ENCODE measurements at regions not wholly inside any gene's neighbourhood (a gene's known extent, or its start where the extent isn't known, plus 50 kb on each side); places are given as distances from the start of the nearest gene placed in this dataset.
"Not testable (repeated sequence)": the region's sequence is repeated elsewhere in the genome, so short reads cannot be mapped to it uniquely, and the experiment has no call there.

DNA sequence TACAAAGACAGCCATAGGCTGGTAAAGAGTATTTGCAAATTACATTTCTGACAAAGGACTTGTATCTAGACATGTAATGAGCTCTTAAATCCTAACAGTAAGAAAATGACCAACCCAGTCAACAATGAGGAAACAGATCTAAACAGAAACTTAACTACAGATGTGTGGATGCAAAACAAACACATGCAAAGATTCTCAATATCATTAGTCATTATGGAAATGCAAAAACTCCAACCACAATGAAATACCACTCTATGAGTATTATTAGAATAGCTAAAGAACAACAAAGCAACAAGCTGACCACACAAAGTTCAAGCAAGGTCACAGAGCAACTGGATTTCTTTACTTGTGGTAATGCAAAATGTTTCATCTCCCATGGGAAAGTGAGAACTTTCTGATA lies 275.3 kb upstream of the DPP6 start:
- H2BK15ac ChIP-seq (ENCODE audit: low read length); H3K9me3 ChIP-seq (replicated peaks in 1 of 2; ENCODE audit: control insufficient read depth in 2 of 2, insufficient read depth in 1 of 2, low read depth in 1 of 2, low read length in 2 of 2); H2AK5ac ChIP-seq (ENCODE audit: low read depth, low read length); H4K91ac ChIP-seq (ENCODE audit: low read depth, low read length, poor library complexity); H3K4me3 ChIP-seq (ENCODE audit: low read length in 2 of 2); H3K9ac ChIP-seq (ENCODE audit: low read depth, low read length, poor library complexity); H3K4me2 ChIP-seq (ENCODE audit: insufficient read depth, low read length, poor library complexity, severe bottlenecking); H3K18ac ChIP-seq (ENCODE audit: low read length); H3K27ac ChIP-seq (replicated peaks; ENCODE audit: low read length); H3K14ac ChIP-seq (ENCODE audit: low read length); H3K23ac ChIP-seq (ENCODE audit: low read depth, low read length, poor library complexity); H2BK12ac ChIP-seq (ENCODE audit: low read length); H3K27me3 ChIP-seq (ENCODE audit: control insufficient read depth in 3 of 3, insufficient read depth in 3 of 3, low read depth in 1 of 3, low read length in 3 of 3); H4K8ac ChIP-seq (ENCODE audit: low read depth, low read length); H2BK120ac ChIP-seq (ENCODE audit: low read depth, low read length); H2BK5ac ChIP-seq (ENCODE audit: low read length); DNase-seq (ENCODE audit: low spot score); H2AFZ ChIP-seq (ENCODE audit: low read length); H3K4me1 ChIP-seq (ENCODE audit: control insufficient read depth in 2 of 2, insufficient read depth in 1 of 2, low read depth in 1 of 2, low read length in 2 of 2); H3K36me3 ChIP-seq (replicated peaks in 1 of 2; ENCODE audit: control insufficient read depth in 2 of 2, insufficient read depth in 2 of 2, low read length in 2 of 2); H3K79me1 ChIP-seq (ENCODE audit: low read depth, low read length); H3K4ac ChIP-seq (ENCODE audit: low read length): not testable (repeated sequence)

DNA sequence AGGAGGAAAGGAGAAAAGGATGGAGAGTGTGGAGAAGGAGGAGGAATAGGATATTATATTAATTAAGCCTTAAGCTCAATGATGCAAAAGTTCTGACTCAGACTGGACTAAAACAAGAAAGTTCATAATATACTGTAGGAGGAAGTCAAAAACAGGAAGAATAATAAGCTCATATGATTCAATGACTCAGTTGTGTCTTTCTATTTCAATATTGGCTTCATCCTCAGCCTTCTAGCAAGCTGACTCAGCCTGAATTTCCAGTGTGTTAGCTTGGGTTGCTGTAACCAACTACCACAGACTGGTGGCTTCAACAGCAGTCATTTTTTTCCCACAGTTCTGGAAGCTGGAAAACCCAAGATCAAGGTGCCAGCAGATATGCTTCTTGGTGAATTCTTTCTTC lies 254.8 kb upstream of the DPP6 start:
- not testable (repeated sequence) for H2AK5ac ChIP-seq (ENCODE audit: low read depth, low read length); H2BK15ac ChIP-seq (ENCODE audit: low read length); H3K14ac ChIP-seq (ENCODE audit: low read length); H3K4me3 ChIP-seq (ENCODE audit: low read length in 2 of 2); H3K79me1 ChIP-seq (ENCODE audit: low read depth, low read length); H3K27ac ChIP-seq (replicated peaks; ENCODE audit: low read length); H4K8ac ChIP-seq (ENCODE audit: low read depth, low read length); DNase-seq (ENCODE audit: low spot score); H3K4me2 ChIP-seq (ENCODE audit: insufficient read depth, low read length, poor library complexity, severe bottlenecking); H2BK12ac ChIP-seq (ENCODE audit: low read length); H2AFZ ChIP-seq (ENCODE audit: low read length); H3K4ac ChIP-seq (ENCODE audit: low read length); H3K9ac ChIP-seq (ENCODE audit: low read depth, low read length, poor library complexity); H3K18ac ChIP-seq (ENCODE audit: low read length); H3K27me3 ChIP-seq (ENCODE audit: control insufficient read depth in 3 of 3, insufficient read depth in 3 of 3, low read depth in 1 of 3, low read length in 3 of 3); H3K23ac ChIP-seq (ENCODE audit: low read depth, low read length, poor library complexity); H2BK120ac ChIP-seq (ENCODE audit: low read depth, low read length); H3K4me1 ChIP-seq (ENCODE audit: control insufficient read depth in 2 of 2, insufficient read depth in 1 of 2, low read depth in 1 of 2, low read length in 2 of 2); H3K9me3 ChIP-seq (replicated peaks in 1 of 2; ENCODE audit: control insufficient read depth in 2 of 2, insufficient read depth in 1 of 2, low read depth in 1 of 2, low read length in 2 of 2); H2BK5ac ChIP-seq (ENCODE audit: low read length); H3K36me3 ChIP-seq (replicated peaks in 1 of 2; ENCODE audit: control insufficient read depth in 2 of 2, insufficient read depth in 2 of 2, low read length in 2 of 2); H4K91ac ChIP-seq (ENCODE audit: low read depth, low read length, poor library complexity)

- no peak for DNase-seq (ENCODE audit: low spot score)
- no peak overlapping the region for H3K4me2 ChIP-seq (ENCODE audit: insufficient read depth, low read length, poor library complexity, severe bottlenecking)
- peak overlapping the region; percentile 44 for H3K18ac ChIP-seq (ENCODE audit: low read length)
- no CpG with 5 or more reads among the region's 12 CpGs for WGBS, 2 donors (ENCODE audit: extremely low coverage in 2 of 2, insufficient read length in 2 of 2, insufficient replicate concordance in 1 of 2)
- H3K36me3 ChIP-seq (replicated peaks in 1 of 2; ENCODE audit: control insufficient read depth in 2 of 2, insufficient read depth in 2 of 2, low read length in 2 of 2) = no peaks in the 10 kb centered on the region
- H3K23ac ChIP-seq (ENCODE audit: low read depth, low read length, poor library complexity) = peak overlapping the region; percentile 83
- H3K4me3 ChIP-seq (ENCODE audit: low read length in 2 of 2) = peak overlapping the region in 1 of 2 donors; percentile 17
- H3K9me3 ChIP-seq (replicated peaks in 1 of 2; ENCODE audit: control insufficient read depth in 2 of 2, insufficient read depth in 1 of 2, low read depth in 1 of 2, low read length in 2 of 2) = no peaks in the 10 kb centered on the region
- no peak overlapping the region for H2BK15ac ChIP-seq (ENCODE audit: low read length)
- H4K8ac ChIP-seq (ENCODE audit: low read depth, low read length) = no peak overlapping the region
- no peak overlapping the region for H2BK120ac ChIP-seq (ENCODE audit: low read depth, low read length)
- H2BK12ac ChIP-seq (ENCODE audit: low read length) = no peak overlapping the region
- peak overlapping the region; percentile 99 for H3K14ac ChIP-seq (ENCODE audit: low read length)
- no peak overlapping the region for H2AK5ac ChIP-seq (ENCODE audit: low read depth, low read length)
- H3K27me3 ChIP-seq (ENCODE audit: control insufficient read depth in 3 of 3, insufficient read depth in 3 of 3, low read depth in 1 of 3, low read length in 3 of 3) = no peaks in the 10 kb centered on the region
- no peak overlapping the region for H4K91ac ChIP-seq (ENCODE audit: low read depth, low read length, poor library complexity)
- no peaks in the 10 kb centered on the region for H3K4me1 ChIP-seq (ENCODE audit: control insufficient read depth in 2 of 2, insufficient read depth in 1 of 2, low read depth in 1 of 2, low read length in 2 of 2)
- no peak overlapping the region for H2BK5ac ChIP-seq (ENCODE audit: low read length)
- H3K9ac ChIP-seq (ENCODE audit: low read depth, low read length, poor library complexity) = peak overlapping the region; percentile 78
- peak overlapping the region; percentile 17 for H3K4ac ChIP-seq (ENCODE audit: low read length)
- H3K79me1 ChIP-seq (ENCODE audit: low read depth, low read length) = no peaks in the 10 kb centered on the region
- no peak overlapping the region for H2AFZ ChIP-seq (ENCODE audit: low read length)
- H3K27ac ChIP-seq (replicated peaks; ENCODE audit: low read length) = no peak overlapping the region
These were observed 244.1 kb upstream of the DPP6 start for GRCh38 chr7:153808117-153808516.

- no peak overlapping the region for H3K23ac ChIP-seq (ENCODE audit: low read depth, low read length, poor library complexity)
- H3K4me2 ChIP-seq (ENCODE audit: insufficient read depth, low read length, poor library complexity, severe bottlenecking) = no peak overlapping the region
- no peak overlapping the region for H2BK12ac ChIP-seq (ENCODE audit: low read length)
- H2BK15ac ChIP-seq (ENCODE audit: low read length) = no peak overlapping the region
- H3K18ac ChIP-seq (ENCODE audit: low read length) = no peak overlapping the region
- H2AFZ ChIP-seq (ENCODE audit: low read length) = no peak overlapping the region
- no peaks in the 10 kb centered on the region for H3K9me3 ChIP-seq (replicated peaks in 1 of 2; ENCODE audit: control insufficient read depth in 2 of 2, insufficient read depth in 1 of 2, low read depth in 1 of 2, low read length in 2 of 2)
- no peak overlapping the region for H3K14ac ChIP-seq (ENCODE audit: low read length)
- no peaks in the 10 kb centered on the region for H3K4me1 ChIP-seq (ENCODE audit: control insufficient read depth in 2 of 2, insufficient read depth in 1 of 2, low read depth in 1 of 2, low read length in 2 of 2)
- peaks cover 0 to 5% (median 0%) of the 10 kb centered on the region in 3 experiments for H3K27me3 ChIP-seq (ENCODE audit: control insufficient read depth in 3 of 3, insufficient read depth in 3 of 3, low read depth in 1 of 3, low read length in 3 of 3)
- H3K79me1 ChIP-seq (ENCODE audit: low read depth, low read length) = no peaks in the 10 kb centered on the region
- H3K4me3 ChIP-seq (ENCODE audit: low read length in 2 of 2) = no peak overlapping the region
- WGBS, 2 donors (ENCODE audit: extremely low coverage in 2 of 2, insufficient read length in 2 of 2, insufficient replicate concordance in 1 of 2) = no CpG with 5 or more reads among the region's 9 CpGs
- H2AK5ac ChIP-seq (ENCODE audit: low read depth, low read length) = no peak overlapping the region
- no peak overlapping the region for H4K91ac ChIP-seq (ENCODE audit: low read depth, low read length, poor library complexity)
- no peak overlapping the region for H3K27ac ChIP-seq (replicated peaks; ENCODE audit: low read length)
- H3K4ac ChIP-seq (ENCODE audit: low read length) = no peak overlapping the region
- no peak overlapping the region for H2BK120ac ChIP-seq (ENCODE audit: low read depth, low read length)
- DNase-seq (ENCODE audit: low spot score) = no peak
- no peak overlapping the region for H2BK5ac ChIP-seq (ENCODE audit: low read length)
- H3K36me3 ChIP-seq (replicated peaks in 1 of 2; ENCODE audit: control insufficient read depth in 2 of 2, insufficient read depth in 2 of 2, low read length in 2 of 2) = no peaks in the 10 kb centered on the region
- H3K9ac ChIP-seq (ENCODE audit: low read depth, low read length, poor library complexity) = no peak overlapping the region
- no peak overlapping the region for H4K8ac ChIP-seq (ENCODE audit: low read depth, low read length)
These were observed 222.7 kb upstream of the DPP6 start for GRCh38 chr7:153829525-153829924.

Measured in neuronal stem cell (in vitro differentiated cells).